ENCODE measurements at regions not wholly inside any gene's neighbourhood (a gene's known extent, or its start where the extent isn't known, plus 50 kb on each side); places are given as distances from the start of the nearest gene placed in this dataset.

- Histone ChIP-seq H3K27me3 (no peaks in the 10 kb centered on the region), H3K9me3 (no peaks in the 10 kb centered on the region), H3K36me3 (no peaks in the 10 kb centered on the region), H3K27ac (no peak overlapping the region), H3K4me3 (no peak overlapping the region), H3K4me1 (no peaks in the 10 kb centered on the region)
- no peak for TF ChIP-seq POLR2A (IDR thresholded peaks at IDR 0.05)
- no peak for TF ChIP-seq CTCF (IDR thresholded peaks at IDR 0.05)
- intact Hi-C loops (cut with DNase I; ENCODE audit: low total_unique reads) = no loop called here
- DNase-seq = no peak
These were observed 102.9 kb upstream of the PAX6 start for GRCh38 chr11:31913985-31914384.

- no peaks in the 10 kb centered on the region for H3K4me1 ChIP-seq
- H3K36me3 ChIP-seq = no peaks in the 10 kb centered on the region
- H3K9me3 ChIP-seq = no peaks in the 10 kb centered on the region
- intact Hi-C loops (cut with DNase I; ENCODE audit: low total_unique reads) = no loop called here
- DNase-seq = no peak
- no peaks in the 10 kb centered on the region for H3K27me3 ChIP-seq
- TF ChIP-seq CTCF (IDR thresholded peaks at IDR 0.05) = no peak
- no peak for TF ChIP-seq POLR2A (IDR thresholded peaks at IDR 0.05)
- no peak overlapping the region for H3K27ac ChIP-seq
- no peak overlapping the region for H3K4me3 ChIP-seq
These were observed 101.7 kb upstream of the PAX6 start for GRCh38 chr11:31912808-31913207.

GRCh38 chr11:31910950-31911576 lies 99.9 kb upstream of the PAX6 start:
- Histone ChIP-seq H3K4me3 (no peak overlapping the region), H3K27me3 (no peaks in the 10 kb centered on the region), H3K4me1 (no peaks in the 10 kb centered on the region), H3K27ac (no peak overlapping the region), H3K36me3 (no peaks in the 10 kb centered on the region), H3K9me3 (no peaks in the 10 kb centered on the region)
- no peak for DNase-seq
- TF ChIP-seq POLR2A (IDR thresholded peaks at IDR 0.05) (no peak), CTCF (IDR thresholded peaks at IDR 0.05) (no peak)
- intact Hi-C loops (cut with DNase I; ENCODE audit: low total_unique reads) = no loop called here

- no peaks in the 10 kb centered on the region for H3K9me3 ChIP-seq
- intact Hi-C loops (cut with DNase I; ENCODE audit: low total_unique reads) = no loop called here
- H3K27ac ChIP-seq = no peak overlapping the region
- no peaks in the 10 kb centered on the region for H3K4me1 ChIP-seq
- DNase-seq = no peak
- H3K27me3 ChIP-seq = no peaks in the 10 kb centered on the region
- TF ChIP-seq POLR2A (IDR thresholded peaks at IDR 0.05) = no peak
- TF ChIP-seq CTCF (IDR thresholded peaks at IDR 0.05) = no peak
- no peak overlapping the region for H3K4me3 ChIP-seq
- no peaks in the 10 kb centered on the region for H3K36me3 ChIP-seq
These were observed 92.3 kb upstream of the PAX6 start for GRCh38 chr11:31903225-31904074.

- H3K4me3 ChIP-seq = no peak overlapping the region
- H3K36me3 ChIP-seq = no peaks in the 10 kb centered on the region
- TF ChIP-seq CTCF (IDR thresholded peaks at IDR 0.05) = no peak
- no peak for TF ChIP-seq POLR2A (IDR thresholded peaks at IDR 0.05)
- no peaks in the 10 kb centered on the region for H3K4me1 ChIP-seq
- intact Hi-C loops (cut with DNase I; ENCODE audit: low total_unique reads) = no loop called here
- no peaks in the 10 kb centered on the region for H3K9me3 ChIP-seq
- DNase-seq = no peak
- H3K27ac ChIP-seq = no peak overlapping the region
- H3K27me3 ChIP-seq = no peaks in the 10 kb centered on the region
These were observed 91.6 kb upstream of the PAX6 start for GRCh38 chr11:31902706-31903105.
